ENCODE measurements at regions not wholly inside any gene's neighbourhood (a gene's known extent, or its start where the extent isn't known, plus 50 kb on each side); places are given as distances from the start of the nearest gene placed in this dataset.

DNA sequence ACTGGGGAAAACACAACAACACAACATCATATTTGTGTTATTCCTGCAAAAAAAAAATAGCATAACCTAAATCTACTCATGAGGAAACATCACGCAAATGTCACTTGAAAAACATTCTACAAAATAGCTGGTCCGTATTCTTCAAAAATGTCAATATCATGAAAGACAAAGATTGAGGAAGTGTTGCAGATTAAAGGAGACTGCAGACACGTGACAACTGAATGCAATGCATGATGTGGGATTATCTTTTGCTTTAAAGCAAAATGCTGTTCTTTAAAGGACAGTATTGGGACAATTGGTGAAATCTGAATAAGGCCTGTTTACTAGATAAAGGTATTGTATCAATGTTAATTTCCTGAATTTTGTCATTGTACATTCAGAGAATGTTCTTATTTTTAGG lies 157.7 kb downstream of the SMIM20 start:
- TF ChIP-seq, protein P1, sequence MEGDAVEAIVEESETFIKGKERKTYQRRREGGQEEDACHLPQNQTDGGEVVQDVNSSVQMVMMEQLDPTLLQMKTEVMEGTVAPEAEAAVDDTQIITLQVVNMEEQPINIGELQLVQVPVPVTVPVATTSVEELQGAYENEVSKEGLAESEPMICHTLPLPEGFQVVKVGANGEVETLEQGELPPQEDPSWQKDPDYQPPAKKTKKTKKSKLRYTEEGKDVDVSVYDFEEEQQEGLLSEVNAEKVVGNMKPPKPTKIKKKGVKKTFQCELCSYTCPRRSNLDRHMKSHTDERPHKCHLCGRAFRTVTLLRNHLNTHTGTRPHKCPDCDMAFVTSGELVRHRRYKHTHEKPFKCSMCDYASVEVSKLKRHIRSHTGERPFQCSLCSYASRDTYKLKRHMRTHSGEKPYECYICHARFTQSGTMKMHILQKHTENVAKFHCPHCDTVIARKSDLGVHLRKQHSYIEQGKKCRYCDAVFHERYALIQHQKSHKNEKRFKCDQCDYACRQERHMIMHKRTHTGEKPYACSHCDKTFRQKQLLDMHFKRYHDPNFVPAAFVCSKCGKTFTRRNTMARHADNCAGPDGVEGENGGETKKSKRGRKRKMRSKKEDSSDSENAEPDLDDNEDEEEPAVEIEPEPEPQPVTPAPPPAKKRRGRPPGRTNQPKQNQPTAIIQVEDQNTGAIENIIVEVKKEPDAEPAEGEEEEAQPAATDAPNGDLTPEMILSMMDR (IDR thresholded peaks at IDR 0.05; ENCODE audit: control insufficient read depth, insufficient read depth, low read depth, low read length, missing control alignments): no peak
- H3K4me3 ChIP-seq (ENCODE audit: control insufficient read depth, low read depth, low read length): no peak overlapping the region
- DNase-seq (ENCODE audit: low read depth): no peak

DNA sequence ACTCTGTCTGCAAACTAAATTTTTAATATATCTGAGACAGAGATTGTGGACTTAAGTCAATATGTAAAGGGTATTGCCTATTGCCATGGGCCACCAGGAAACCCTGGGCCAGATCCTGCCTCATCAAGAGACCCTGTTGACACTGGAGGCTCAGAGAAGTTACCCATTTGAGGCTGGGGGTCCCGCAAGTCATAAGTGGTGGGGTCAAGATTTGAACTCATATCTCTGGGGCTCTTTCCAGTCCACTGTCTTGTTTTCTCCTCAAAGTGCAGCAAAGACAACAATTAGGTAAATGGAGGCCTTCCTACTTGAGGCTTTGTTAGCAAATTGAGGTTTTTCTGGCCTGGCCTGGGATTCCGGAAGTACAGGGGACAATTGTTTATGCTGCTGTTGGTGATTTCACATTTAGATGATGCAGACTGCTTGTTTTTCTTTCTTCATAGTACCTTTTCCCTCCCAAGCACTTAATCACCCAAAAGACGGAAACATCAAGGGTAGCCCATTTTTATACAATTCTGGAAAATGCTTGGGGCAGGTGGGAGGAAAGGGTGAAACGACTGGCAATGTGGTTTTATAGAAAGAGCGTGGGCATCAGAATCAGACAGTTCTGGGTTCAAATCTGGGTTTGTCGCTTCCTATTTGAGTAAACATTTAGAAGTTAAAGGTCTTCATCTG lies 160.0 kb downstream of the SMIM20 start:
- DNase-seq (ENCODE audit: low read depth): no peak
- no peak overlapping the region for H3K4me3 ChIP-seq (ENCODE audit: control insufficient read depth, low read depth, low read length)
- TF ChIP-seq, protein P1 (IDR thresholded peaks at IDR 0.05; ENCODE audit: control insufficient read depth, insufficient read depth, low read depth, low read length, missing control alignments): no peak

DNA sequence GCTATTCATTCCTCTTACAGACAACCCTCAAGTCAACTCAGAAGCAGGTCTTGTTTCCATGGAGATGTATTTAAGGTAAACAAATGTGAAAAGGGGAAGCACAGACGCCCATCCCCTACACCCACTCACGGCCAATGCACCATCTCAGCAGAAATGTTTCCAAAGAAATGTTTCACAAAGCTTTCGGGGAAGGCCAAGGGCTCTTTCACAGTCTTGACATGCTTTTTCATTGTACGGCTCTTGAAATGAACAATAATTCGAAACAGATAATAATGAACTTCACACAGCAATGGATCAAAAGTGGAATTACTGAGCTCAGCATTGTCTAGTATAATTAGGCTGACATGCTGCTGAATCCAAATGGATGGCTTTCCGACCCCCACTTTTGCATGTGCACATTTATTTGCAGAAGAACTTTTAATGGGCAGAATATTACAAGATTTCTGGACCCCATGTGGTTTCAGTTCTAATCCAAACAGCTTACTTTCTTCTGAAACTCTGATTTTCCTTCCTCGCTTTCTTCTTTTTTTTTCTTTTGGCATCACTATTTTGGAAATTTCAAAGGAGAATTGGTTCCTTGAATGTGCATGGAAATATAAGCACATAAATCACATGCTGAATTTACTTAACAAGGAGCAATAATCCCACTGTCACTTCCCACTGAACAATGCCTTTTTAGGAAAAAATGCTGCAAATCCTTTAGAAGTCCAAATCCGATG lies 160.9 kb downstream of the SMIM20 start:
- H3K4me3 ChIP-seq (ENCODE audit: control insufficient read depth, low read depth, low read length): no peak overlapping the region
- no peak for DNase-seq (ENCODE audit: low read depth)
- TF ChIP-seq, protein P1 (IDR thresholded peaks at IDR 0.05; ENCODE audit: control insufficient read depth, insufficient read depth, low read depth, low read length, missing control alignments): no peak

DNA sequence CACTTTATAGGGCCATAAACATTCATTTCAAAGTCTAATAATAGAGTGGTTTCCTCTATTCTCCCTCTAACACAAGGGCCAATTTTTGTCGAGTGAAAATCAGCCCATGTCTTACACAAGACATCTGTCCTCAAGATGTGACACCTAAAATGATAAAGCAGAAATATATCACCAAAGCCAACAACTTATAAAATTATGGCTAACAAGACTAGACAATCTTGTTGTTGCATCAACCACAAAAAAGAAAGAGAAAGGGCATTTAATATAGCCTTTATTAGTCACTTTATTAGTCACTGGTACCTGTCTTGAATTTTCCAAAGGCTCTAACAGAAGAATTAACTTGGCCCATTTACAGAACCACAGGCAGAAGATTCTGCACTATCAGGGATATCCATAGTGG lies 161.6 kb downstream of the SMIM20 start:
- TF ChIP-seq, protein P1 (IDR thresholded peaks at IDR 0.05; ENCODE audit: control insufficient read depth, insufficient read depth, low read depth, low read length, missing control alignments): no peak
- H3K4me3 ChIP-seq (ENCODE audit: control insufficient read depth, low read depth, low read length): no peak overlapping the region
- DNase-seq (ENCODE audit: low read depth): no peak

DNA sequence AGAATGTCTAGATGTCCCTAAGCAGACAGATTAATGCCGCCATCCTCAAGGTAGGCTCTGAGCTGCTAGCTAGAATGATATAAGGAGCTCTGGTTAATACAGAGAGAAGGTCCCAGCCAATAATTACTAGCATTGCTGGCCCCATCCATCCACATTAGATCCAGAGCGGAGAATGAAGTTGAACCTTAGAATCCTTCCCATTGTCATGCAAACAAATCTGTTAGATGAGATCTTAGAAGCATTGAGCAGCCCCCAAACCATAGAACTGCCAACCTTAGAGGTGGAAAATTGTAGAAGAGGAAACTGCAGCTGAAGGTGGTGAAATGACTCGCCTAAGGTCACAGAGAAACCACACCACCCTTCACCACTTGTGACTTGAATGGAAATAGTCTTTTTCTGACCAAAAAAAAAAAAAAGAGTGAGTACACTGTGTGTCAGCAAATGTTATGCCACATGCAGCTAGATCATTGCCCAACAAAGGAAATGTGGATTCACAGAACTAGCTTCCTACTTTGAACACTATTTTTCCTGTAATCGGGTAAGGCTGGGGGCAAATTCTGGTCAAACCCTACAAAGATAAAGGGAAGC lies 162.1 kb downstream of the SMIM20 start:
- TF ChIP-seq, protein P1 (IDR thresholded peaks at IDR 0.05; ENCODE audit: control insufficient read depth, insufficient read depth, low read depth, low read length, missing control alignments): no peak
- DNase-seq (ENCODE audit: low read depth): no peak
- H3K4me3 ChIP-seq (ENCODE audit: control insufficient read depth, low read depth, low read length): no peak overlapping the region

DNA sequence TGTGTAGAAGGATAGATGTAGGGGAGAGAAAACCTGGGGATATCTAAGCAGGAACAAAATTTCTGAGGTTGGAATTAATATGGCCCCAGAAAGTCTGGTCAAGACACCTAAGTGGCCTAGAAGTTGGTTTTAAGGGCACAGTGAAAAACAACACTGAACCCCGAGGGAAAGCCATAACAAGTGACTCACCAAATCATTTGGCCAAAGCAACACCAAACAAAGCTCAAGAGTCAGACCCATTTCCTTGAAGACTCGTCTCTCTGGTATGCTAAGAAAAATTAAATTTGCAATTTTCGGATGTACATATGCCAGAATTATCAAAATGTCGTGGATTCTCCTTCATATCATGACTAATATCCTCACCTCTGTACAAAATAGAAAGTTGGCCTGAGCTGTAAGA lies 162.9 kb downstream of the SMIM20 start:
- no peak overlapping the region for H3K4me3 ChIP-seq (ENCODE audit: control insufficient read depth, low read depth, low read length)
- DNase-seq (ENCODE audit: low read depth): no peak
- TF ChIP-seq, protein P1 (IDR thresholded peaks at IDR 0.05; ENCODE audit: control insufficient read depth, insufficient read depth, low read depth, low read length, missing control alignments): no peak

Data from AG09309 (cell line).